SK-N-MC (cell line): ENCODE measurements at regions not wholly inside any gene's neighbourhood (a gene's known extent, or its start where the extent isn't known, plus 50 kb on each side); places are given as distances from the start of the nearest gene placed in this dataset.

Experiments used
- EZH2 ChIP-seq: fragments of 200-600 bp; sonication (generic); IDR thresholded peaks from one replicate; pipeline ENCODE4 v1.6.1; 2017; ENCODE audit warnings: antibody characterized with exemption
- FOXP2 ChIP-seq: optimal IDR thresholded peaks from 2 replicates; pipeline ENCODE3; 2011; ENCODE audit warnings: mild to moderate bottlenecking, moderate library complexity; ENCODE audit not compliant: insufficient read depth; ENCODE audit errors: extremely low read length, control extremely low read depth
- POLR2AphosphoS5 ChIP-seq: IDR thresholded peaks from 2 replicates; pipeline ENCODE4 v1.6.1; 2012; ENCODE audit warnings: mild to moderate bottlenecking, low read depth, low read length, borderline replicate concordance

GRCh38 chr11:80779905-80780605 lies 1339.2 kb upstream of the TENM4 start:
- TF ChIP-seq POLR2AphosphoS5, result no peak
- no peak for TF ChIP-seq EZH2
- no peak for TF ChIP-seq FOXP2
